Upper lobe of left lung (tissue), 6 donors: ENCODE measurements at regions not wholly inside any gene's neighbourhood (a gene's known extent, or its start where the extent isn't known, plus 50 kb on each side); places are given as distances from the start of the nearest gene placed in this dataset.

ENCODE experiments used
- ATAC-seq, 2 donors: fragments of 200-7000 bp; cut with Tn5 transposase; one replicate each; pipeline ENCODE4 v1.9.1; 2022; ENCODE audit warnings: mild to moderate bottlenecking in 2 of 2, moderate library complexity in 2 of 2; ENCODE audit not compliant: low FRiP score in 2 of 2
- DNase-seq, 2 donors: peaks; one replicate each; pipeline ENCODE4 v3.0.0-alpha.2; 2019 to 2020
- H3K27ac ChIP-seq, 4 donors: fragments of 200-600 bp; sonication (generic); one replicate each; pipeline ENCODE4 v1.5.1; 2016 to 2019
- H3K27me3 ChIP-seq, 4 donors: fragments of 200-600 bp; sonication (generic); one replicate each; pipeline ENCODE4 v1.5.1; 2017 to 2019
- H3K36me3 ChIP-seq, 4 donors: fragments of 200-600 bp; sonication (generic); one replicate each; pipeline ENCODE4 v1.5.1; 2016 to 2019
- H3K4me1 ChIP-seq, 4 donors: fragments of 200-600 bp; sonication (generic); one replicate each; pipeline ENCODE4 v1.5.1; 2018 to 2019
- H3K4me3 ChIP-seq, 4 donors: fragments of 200-600 bp; sonication (generic); one replicate each; pipeline ENCODE4 v1.5.1; 2017 to 2019; ENCODE audit warnings: mild to moderate bottlenecking in 2 of 4, moderate library complexity in 1 of 4
- H3K9me3 ChIP-seq, 4 donors: fragments of 200-600 bp; sonication (generic); one replicate each; pipeline ENCODE4 v1.5.1; 2018 to 2019
- EP300 ChIP-seq, 4 donors: sonication (generic); formaldehyde crosslinking; IDR thresholded peaks; one replicate each; pipeline ENCODE4 v1.5.1; 2017; ENCODE audit warnings: antibody characterized with exemption in 4 of 4, control low read depth in 2 of 4
- POLR2A ChIP-seq, 4 donors: fragments of 450-650 bp; IDR thresholded peaks; one replicate each; pipeline ENCODE4 v1.5.1; 2016 to 2017; ENCODE audit warnings: antibody characterized with exemption in 4 of 4, mild to moderate bottlenecking in 2 of 4
- POLR2AphosphoS5 ChIP-seq, 2 donors: sonication (generic); formaldehyde crosslinking; IDR thresholded peaks; one replicate each; pipeline ENCODE4 v1.5.1; 2017; ENCODE audit warnings: antibody characterized with exemption in 2 of 2
- WGBS, 2 donors: methylation state at CpG; one replicate each; pipeline ENCODE4 v1.1.5; 2017 to 2018; 5-methylcytosine and 5-hydroxymethylcytosine counted together
- TF ChIP-seq, protein P1 (sequence below), 6 experiments: fragments of 450-650 bp in 4 of 6; fragments of 200-600 bp in 2 of 6; sonication (generic) in 2 of 6; IDR thresholded peaks; one replicate each; pipeline ENCODE4 v1.5.1; 2016 to 2019; ENCODE audit warnings: antibody characterized with exemption in 6 of 6
- donor health status: DM: no; HTN: no; CAD: no; lungs with moderate emphysema.
- donor health status: DM: no; HTN: yes; CAD: no; lungs with severe emphysema.

DNA sequence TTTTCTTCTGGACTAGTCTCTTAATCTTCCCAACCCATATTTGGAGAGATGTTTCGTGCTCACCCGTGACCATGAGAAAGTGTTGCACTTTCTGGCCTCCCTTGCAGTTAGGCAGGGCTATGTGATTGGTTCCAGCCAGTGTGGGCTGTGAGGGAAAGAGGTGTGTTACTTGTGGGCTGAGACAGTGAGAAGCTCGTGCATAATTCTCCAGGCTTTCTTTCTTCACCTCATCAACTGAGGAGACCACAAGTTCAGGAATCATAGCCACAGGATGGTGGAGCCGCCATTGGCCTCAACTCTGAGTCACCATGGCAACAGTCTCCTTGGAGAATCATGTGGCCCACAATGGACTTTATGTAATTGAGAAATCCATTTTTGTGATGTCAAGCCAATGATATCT is 57.5 kb upstream of the FUCA2 start:
- Histone ChIP-seq H3K27me3 (no peaks in the 10 kb centered on the region), H3K4me3 (no peak overlapping the region), H3K27ac (no peak overlapping the region), H3K4me1 (no peaks in the 10 kb centered on the region), H3K36me3 (no peaks in the 10 kb centered on the region), H3K9me3 (no peaks in the 10 kb centered on the region)
- ATAC-seq = no peak
- TF ChIP-seq POLR2AphosphoS5 (IDR thresholded peaks at IDR 0.05) = no peak
- 70 to 81% methylated on average over 3 to 4 of the region's 4 CpGs for WGBS, 2 donors
- no peak for DNase-seq

DNA sequence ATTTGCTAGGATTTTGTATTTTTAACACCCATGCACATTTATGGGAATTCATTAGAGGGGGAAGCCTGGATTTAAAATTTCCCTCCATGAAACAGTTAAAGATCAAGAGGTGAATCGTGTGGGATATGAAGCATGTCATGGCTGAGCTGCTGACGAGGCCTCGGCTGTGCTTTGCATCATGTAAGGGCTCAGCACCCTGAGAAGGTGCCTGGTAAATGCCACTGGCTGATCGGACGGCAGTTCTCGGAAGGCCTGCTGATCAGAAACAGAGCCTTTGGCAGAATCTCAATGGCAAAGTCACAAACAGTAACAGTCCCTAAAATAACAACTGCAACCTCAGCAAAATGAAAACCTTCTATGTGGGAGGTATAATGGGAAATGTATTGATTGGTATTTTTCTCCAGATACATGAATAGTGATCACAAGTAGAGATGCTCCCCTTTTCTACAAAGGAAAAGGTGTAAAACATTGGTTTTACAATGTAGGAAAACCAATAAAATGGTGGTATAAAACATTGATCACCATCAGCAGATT is 53.0 kb upstream of the FUCA2 start:
- Histone ChIP-seq H3K4me3 (no peak overlapping the region), H3K27ac (no peak overlapping the region), H3K9me3 (no peaks in the 10 kb centered on the region), H3K4me1 (no peaks in the 10 kb centered on the region), H3K27me3 (no peaks in the 10 kb centered on the region), H3K36me3 (no peaks in the 10 kb centered on the region)
- DNase-seq (no peak), ATAC-seq (no peak)
- TF ChIP-seq POLR2A (IDR thresholded peaks at IDR 0.05) (no peak), POLR2AphosphoS5 (IDR thresholded peaks at IDR 0.05) (peak in 1 of 2 donors; percentile 18)
- 64 to 85% methylated on average over 6 of the region's 6 CpGs for WGBS, 2 donors

DNA sequence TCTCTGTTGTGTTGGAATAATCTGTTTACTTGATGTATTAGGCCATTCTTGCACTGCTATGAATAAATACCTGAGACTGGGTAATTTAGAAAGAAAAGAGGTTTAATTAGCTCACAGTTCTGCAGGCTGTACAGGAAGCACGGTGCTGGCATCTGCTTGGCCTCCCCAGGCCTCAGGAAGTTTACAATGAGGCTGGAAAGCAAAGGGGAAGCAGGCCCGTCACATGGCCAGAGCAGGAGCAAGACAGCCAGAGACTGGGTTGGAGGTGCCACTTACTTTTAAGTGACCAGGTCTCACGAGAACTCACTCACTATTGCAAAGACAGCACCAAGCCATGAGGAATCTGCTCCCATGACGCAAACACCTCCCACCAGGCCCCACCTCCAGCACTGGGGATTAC is 50.6 kb upstream of the FUCA2 start:
- DNase-seq = no peak
- Histone ChIP-seq H3K36me3 (no peaks in the 10 kb centered on the region), H3K4me1 (no peaks in the 10 kb centered on the region), H3K27ac (no peak overlapping the region), H3K4me3 (no peak overlapping the region), H3K27me3 (no peaks in the 10 kb centered on the region), H3K9me3 (no peaks in the 10 kb centered on the region)
- WGBS, 2 donors = 71 to 77% methylated on average over 4 of the region's 4 CpGs
- no peak for TF ChIP-seq POLR2A (IDR thresholded peaks at IDR 0.05)
- TF ChIP-seq EP300 (IDR thresholded peaks at IDR 0.05) = no peak
- TF ChIP-seq, protein P1, sequence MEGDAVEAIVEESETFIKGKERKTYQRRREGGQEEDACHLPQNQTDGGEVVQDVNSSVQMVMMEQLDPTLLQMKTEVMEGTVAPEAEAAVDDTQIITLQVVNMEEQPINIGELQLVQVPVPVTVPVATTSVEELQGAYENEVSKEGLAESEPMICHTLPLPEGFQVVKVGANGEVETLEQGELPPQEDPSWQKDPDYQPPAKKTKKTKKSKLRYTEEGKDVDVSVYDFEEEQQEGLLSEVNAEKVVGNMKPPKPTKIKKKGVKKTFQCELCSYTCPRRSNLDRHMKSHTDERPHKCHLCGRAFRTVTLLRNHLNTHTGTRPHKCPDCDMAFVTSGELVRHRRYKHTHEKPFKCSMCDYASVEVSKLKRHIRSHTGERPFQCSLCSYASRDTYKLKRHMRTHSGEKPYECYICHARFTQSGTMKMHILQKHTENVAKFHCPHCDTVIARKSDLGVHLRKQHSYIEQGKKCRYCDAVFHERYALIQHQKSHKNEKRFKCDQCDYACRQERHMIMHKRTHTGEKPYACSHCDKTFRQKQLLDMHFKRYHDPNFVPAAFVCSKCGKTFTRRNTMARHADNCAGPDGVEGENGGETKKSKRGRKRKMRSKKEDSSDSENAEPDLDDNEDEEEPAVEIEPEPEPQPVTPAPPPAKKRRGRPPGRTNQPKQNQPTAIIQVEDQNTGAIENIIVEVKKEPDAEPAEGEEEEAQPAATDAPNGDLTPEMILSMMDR (IDR thresholded peaks at IDR 0.05) = no peak
- no peak for TF ChIP-seq POLR2AphosphoS5 (IDR thresholded peaks at IDR 0.05)
- ATAC-seq = no peak
